ENCODE measurements at regions not wholly inside any gene's neighbourhood (a gene's known extent, or its start where the extent isn't known, plus 50 kb on each side); places are given as distances from the start of the nearest gene placed in this dataset.

DNA sequence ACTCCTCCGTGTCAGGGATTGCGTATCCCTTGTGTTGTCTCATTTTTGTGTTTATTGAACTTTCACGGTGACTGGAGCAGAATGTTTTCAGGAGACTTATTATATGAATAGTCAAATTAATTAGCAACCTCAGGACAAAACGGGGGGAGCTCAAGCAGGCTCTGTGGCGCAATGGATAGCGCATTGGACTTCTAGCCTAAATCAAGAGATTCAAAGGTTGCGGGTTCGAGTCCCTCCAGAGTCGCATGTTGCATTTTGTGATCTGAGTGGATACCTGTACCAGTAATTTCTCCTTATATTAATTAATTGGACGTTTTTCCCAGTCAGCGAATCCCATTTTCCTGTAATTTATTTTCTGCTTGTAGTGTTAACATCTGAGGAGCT is 89.1 kb upstream of the ZNF184 start:
- TF ChIP-seq, protein P1, sequence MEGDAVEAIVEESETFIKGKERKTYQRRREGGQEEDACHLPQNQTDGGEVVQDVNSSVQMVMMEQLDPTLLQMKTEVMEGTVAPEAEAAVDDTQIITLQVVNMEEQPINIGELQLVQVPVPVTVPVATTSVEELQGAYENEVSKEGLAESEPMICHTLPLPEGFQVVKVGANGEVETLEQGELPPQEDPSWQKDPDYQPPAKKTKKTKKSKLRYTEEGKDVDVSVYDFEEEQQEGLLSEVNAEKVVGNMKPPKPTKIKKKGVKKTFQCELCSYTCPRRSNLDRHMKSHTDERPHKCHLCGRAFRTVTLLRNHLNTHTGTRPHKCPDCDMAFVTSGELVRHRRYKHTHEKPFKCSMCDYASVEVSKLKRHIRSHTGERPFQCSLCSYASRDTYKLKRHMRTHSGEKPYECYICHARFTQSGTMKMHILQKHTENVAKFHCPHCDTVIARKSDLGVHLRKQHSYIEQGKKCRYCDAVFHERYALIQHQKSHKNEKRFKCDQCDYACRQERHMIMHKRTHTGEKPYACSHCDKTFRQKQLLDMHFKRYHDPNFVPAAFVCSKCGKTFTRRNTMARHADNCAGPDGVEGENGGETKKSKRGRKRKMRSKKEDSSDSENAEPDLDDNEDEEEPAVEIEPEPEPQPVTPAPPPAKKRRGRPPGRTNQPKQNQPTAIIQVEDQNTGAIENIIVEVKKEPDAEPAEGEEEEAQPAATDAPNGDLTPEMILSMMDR (conservative IDR thresholded peaks at IDR 0.05) = no peak
- Mint-ChIP-seq H3K27me3 (peaks cover 78% of the 10 kb centered on the region), H3K4me1 (ENCODE audit: unreplicated experiment) (peaks cover 13% of the 10 kb centered on the region), H3K27ac (no peak overlapping the region), H3K9me3 (peaks cover 4% of the 10 kb centered on the region), H3K4me3 (no peak overlapping the region), H3K36me3 (peaks cover 4% of the 10 kb centered on the region)
- no peak for DNase-seq (ENCODE audit: extremely low spot score, unreplicated experiment)

DNA sequence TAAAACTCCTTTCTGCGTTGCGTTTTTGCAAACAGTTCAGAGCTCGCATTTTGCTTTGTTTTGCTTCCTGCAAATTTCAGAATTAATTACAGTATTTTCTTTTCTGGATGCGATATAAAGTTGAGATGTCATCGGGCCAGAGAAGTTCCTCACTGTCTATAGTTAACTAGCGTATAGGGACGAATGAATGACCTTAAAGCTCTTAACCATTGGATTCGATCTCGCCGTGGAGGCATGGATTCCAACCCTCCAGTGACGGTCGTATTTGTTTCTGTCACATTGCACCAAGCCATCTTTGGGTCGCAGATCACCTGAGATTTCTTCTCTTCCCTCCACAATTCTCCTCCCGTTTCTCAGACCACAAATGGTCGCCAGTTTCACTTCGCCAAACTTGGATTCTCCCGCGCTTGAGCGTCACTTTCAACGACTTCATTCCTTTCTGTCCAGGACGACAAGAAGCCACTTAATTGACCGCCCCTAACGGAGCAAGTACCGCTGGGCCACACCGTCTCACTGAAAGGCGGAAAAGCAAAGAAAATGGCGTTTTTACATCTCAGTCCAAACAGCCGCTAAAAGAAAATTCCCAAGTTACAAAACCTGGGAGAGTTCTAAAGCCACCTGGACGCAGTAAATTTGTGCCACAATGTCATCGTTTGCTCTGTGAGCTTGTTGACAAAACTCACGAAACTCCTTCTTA is 85.3 kb upstream of the ZNF184 start:
- TF ChIP-seq, protein P1 (conservative IDR thresholded peaks at IDR 0.05) = no peak
- Mint-ChIP-seq H3K36me3 (no peaks in the 10 kb centered on the region), H3K27me3 (peaks cover 66% of the 10 kb centered on the region), H3K4me3 (no peak overlapping the region), H3K4me1 (ENCODE audit: unreplicated experiment) (peaks cover 3% of the 10 kb centered on the region), H3K9me3 (no peaks in the 10 kb centered on the region), H3K27ac (no peak overlapping the region)
- DNase-seq (ENCODE audit: extremely low spot score, unreplicated experiment) = no peak

DNA sequence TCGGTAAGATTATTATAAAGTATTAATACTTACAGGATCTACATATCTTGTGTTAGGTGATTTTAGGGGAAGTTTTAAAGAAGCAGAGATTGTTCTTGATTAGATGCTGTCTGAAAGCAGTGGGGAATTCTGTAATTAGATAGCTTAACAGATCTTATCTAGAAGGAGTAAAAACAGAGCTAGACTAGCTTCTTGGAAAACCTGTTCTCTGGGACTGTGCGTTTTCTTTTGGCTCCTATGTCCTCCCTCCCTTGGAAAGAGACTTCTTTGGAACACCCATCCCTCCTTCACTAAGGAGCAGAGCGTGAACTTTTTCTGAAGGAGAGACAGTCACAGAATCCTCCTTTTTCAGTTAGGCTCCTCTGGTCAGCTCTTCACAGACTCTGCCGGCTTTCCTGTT is 83.5 kb upstream of the ZNF184 start:
- H3K27me3 Mint-ChIP-seq = peaks cover 62% of the 10 kb centered on the region
- no peaks in the 10 kb centered on the region for H3K9me3 Mint-ChIP-seq
- no peaks in the 10 kb centered on the region for H3K36me3 Mint-ChIP-seq
- no peak overlapping the region for H3K4me3 Mint-ChIP-seq
- DNase-seq (ENCODE audit: extremely low spot score, unreplicated experiment) = no peak
- TF ChIP-seq, protein P1 (conservative IDR thresholded peaks at IDR 0.05) = no peak
- H3K27ac Mint-ChIP-seq = no peak overlapping the region
- peaks cover 6% of the 10 kb centered on the region for H3K4me1 Mint-ChIP-seq (ENCODE audit: unreplicated experiment)

DNA sequence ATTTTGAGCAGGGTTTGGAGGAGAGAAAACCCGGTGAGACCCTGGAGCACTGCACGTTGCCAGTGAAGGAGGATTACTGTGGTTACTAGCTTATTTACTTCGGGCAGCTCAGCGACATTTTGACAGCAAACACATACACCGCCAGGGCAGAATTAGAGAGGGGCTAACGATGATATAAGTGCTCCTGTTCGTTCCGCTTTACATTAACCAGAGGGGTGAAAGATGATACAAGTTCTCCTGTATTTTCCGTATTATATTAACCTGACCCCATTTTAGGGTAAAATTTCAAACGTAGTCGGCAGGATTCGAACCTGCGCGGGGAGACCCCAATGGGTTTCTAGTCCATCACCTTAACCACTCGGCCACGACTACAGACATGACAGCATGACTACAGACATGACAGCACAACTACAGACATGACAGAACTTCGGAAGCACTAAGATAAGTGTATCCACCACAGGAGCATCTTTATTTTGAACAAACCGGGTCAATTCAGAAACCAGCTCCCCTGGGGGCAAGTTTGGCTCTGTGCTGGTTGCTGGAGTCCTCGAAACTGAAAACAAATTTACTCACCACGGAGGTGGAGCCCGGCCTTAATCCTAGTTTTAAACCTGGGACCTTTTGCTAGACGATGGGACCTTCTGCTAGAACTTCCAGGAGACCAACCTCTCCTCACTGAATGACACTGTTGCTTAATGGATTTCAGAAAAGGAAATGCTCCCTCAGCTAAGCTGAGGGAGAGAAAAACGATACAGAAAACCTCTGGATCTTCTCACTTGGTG is 80.4 kb upstream of the ZNF184 start:
- no peaks in the 10 kb centered on the region for H3K36me3 Mint-ChIP-seq
- peak overlapping the region; percentile 78 for H3K27ac Mint-ChIP-seq
- peaks cover 54% of the 10 kb centered on the region for H3K27me3 Mint-ChIP-seq
- TF ChIP-seq, protein P1 (conservative IDR thresholded peaks at IDR 0.05) = no peak
- peaks cover 7% of the 10 kb centered on the region for H3K4me1 Mint-ChIP-seq (ENCODE audit: unreplicated experiment)
- peak overlapping the region; percentile 89 for H3K4me3 Mint-ChIP-seq
- DNase-seq (ENCODE audit: extremely low spot score, unreplicated experiment) = no peak
- H3K9me3 Mint-ChIP-seq = no peaks in the 10 kb centered on the region

DNA sequence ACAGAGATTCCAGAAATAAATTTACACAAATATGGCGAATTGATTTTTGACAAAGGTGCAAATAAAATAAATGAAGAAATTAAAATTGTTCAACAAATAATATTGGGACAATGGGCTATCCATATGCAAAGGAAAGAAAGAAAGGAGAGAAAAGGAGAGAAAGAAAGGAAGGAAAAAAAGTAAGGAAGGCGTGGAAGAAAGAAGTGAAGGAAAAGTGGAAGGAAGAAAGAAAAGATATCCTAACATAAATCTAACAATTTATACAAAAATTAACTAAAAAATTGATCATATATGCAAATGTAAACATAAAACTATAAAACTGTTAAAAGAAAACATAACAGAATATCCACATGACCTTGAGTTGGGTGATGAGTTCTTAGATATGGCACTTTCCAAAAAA is 78.7 kb upstream of the ZNF184 start:
- Mint-ChIP-seq H3K27me3 (peaks cover 61% of the 10 kb centered on the region), H3K9me3 (no peaks in the 10 kb centered on the region), H3K4me1 (ENCODE audit: unreplicated experiment) (peaks cover 12% of the 10 kb centered on the region), H3K36me3 (no peaks in the 10 kb centered on the region), H3K27ac (no peak overlapping the region), H3K4me3 (peak overlapping the region; percentile 58)
- TF ChIP-seq, protein P1 (conservative IDR thresholded peaks at IDR 0.05) = no peak
- DNase-seq (ENCODE audit: extremely low spot score, unreplicated experiment) = no peak

Data from type B pancreatic cell (in vitro differentiated cells).